B cell (primary cell): ENCODE measurements at regions not wholly inside any gene's neighbourhood (a gene's known extent, or its start where the extent isn't known, plus 50 kb on each side); places are given as distances from the start of the nearest gene placed in this dataset.

Source experiments
- ATAC-seq: fragments of 200-7000 bp; cut with Tn5 transposase; one replicate; pipeline ENCODE4 v1.10.0; 2021; ENCODE audit warnings: low read depth, mild to moderate bottlenecking, moderate number of reproducible peaks, moderate library complexity
- CTCF ChIA-PET: fragments of 350-600 bp; sonication (Branson Sonifier 250); formaldehyde crosslinking; loops from one replicate; lab custom pipeline; 2021; ENCODE audit warnings: antibody characterized with exemption, inconsistent platforms; lab: Charles Lee
- POLR2A ChIA-PET: fragments of 350-600 bp; sonication (Branson Sonifier 250); formaldehyde crosslinking; loops from one replicate; lab custom pipeline; 2021; ENCODE audit warnings: antibody characterized with exemption; lab: Charles Lee
- DNase-seq: peaks from one replicate; pipeline ENCODE4 v3.0.0; 2013
- H2AFZ ChIP-seq: 2 replicates; pipeline ENCODE4 v1.6.1; 2012; ENCODE audit warnings: mild to moderate bottlenecking, low read depth, low read length; ENCODE audit not compliant: insufficient read depth, poor library complexity, severe bottlenecking
- H3K27ac ChIP-seq, 2 donors: 1 replicate in 1 of 2; 2 replicates in 1 of 2; pipeline ENCODE4 v1.5.1; 2012 to 2013; ENCODE audit warnings: low read length in 2 of 2, mild to moderate bottlenecking in 2 of 2, moderate library complexity in 1 of 2
- H3K27me3 ChIP-seq, 4 experiments: fragments of 200-600 bp in 1 of 4; sonication (generic) in 1 of 4; replicated peaks in 1 of 4; 1 replicate in 2 of 4; 2 replicates in 2 of 4; pipeline versions ENCODE4 v1.6.1 to v1.7.0; 2013 to 2016; ENCODE audit warnings: low read length in 3 of 4, mild to moderate bottlenecking in 2 of 4, mixed read lengths in 1 of 4, moderate library complexity in 1 of 4; ENCODE audit not compliant: insufficient read depth in 4 of 4, control insufficient read depth in 3 of 4; ENCODE audit errors: control extremely low read depth in 1 of 4
- H3K36me3 ChIP-seq, 2 experiments: replicated peaks in 1 of 2; 1 replicate in 1 of 2; 2 replicates in 1 of 2; pipeline versions ENCODE4 v1.6.1 to v1.7.1; 2013; ENCODE audit warnings: low read length in 1 of 2; ENCODE audit not compliant: insufficient read depth in 2 of 2, control insufficient read depth in 1 of 2; ENCODE audit errors: control extremely low read depth in 1 of 2, extremely low read depth in 1 of 2
- H3K4me1 ChIP-seq, 2 donors: fragments of 200-600 bp in 1 of 2; sonication (generic) in 1 of 2; 1 replicate in 1 of 2; 2 replicates in 1 of 2; pipeline versions ENCODE4 v1.5.1 to v1.6.1; 2013 to 2017; ENCODE audit warnings: low read length in 2 of 2; ENCODE audit not compliant: control insufficient read depth in 2 of 2, insufficient read depth in 2 of 2
- H3K4me2 ChIP-seq: replicated peaks from 2 replicates; pipeline ENCODE3; 2012; ENCODE audit warnings: mild to moderate bottlenecking, low read depth, low read length; ENCODE audit not compliant: poor library complexity, severe bottlenecking
- H3K4me3 ChIP-seq, 5 experiments: fragments of 200-600 bp in 1 of 5; sonication (generic) in 1 of 5; 1 replicate in 3 of 5; 2 replicates in 2 of 5; pipeline versions ENCODE4 v1.5.1 to v1.7.0; 2011 to 2016; ENCODE audit warnings: low read length in 4 of 5, mild to moderate bottlenecking in 4 of 5, low read depth in 2 of 5, control low read depth in 1 of 5, moderate library complexity in 1 of 5; ENCODE audit not compliant: insufficient read depth in 1 of 5; ENCODE audit errors: control extremely low read depth in 1 of 5, extremely low read depth in 1 of 5
- H3K79me2 ChIP-seq: fragments of 200-600 bp; sonication (generic); one replicate; pipeline ENCODE4 v1.6.0; 2016; ENCODE audit warnings: low read length; ENCODE audit not compliant: control insufficient read depth, insufficient read depth
- H3K9ac ChIP-seq: fragments of 200-600 bp; sonication (generic); 2 replicates; pipeline ENCODE4 v1.6.1; 2017; ENCODE audit warnings: mild to moderate bottlenecking, low read length, moderate library complexity
- H3K9me3 ChIP-seq, 3 donors: one replicate each; pipeline versions ENCODE4 v1.6.1 to v1.7.1; 2013; ENCODE audit warnings: low read length in 2 of 3; ENCODE audit not compliant: control insufficient read depth in 2 of 3, insufficient read depth in 1 of 3; ENCODE audit errors: control extremely low read depth in 1 of 3
- H4K20me1 ChIP-seq: 2 replicates; pipeline ENCODE4 v1.6.0; 2012; ENCODE audit warnings: mild to moderate bottlenecking, low read length; ENCODE audit not compliant: insufficient read depth, control insufficient read depth, poor library complexity, severe bottlenecking
- H3K27ac Mint-ChIP-seq: one replicate; pipeline ENCODE4 v1.8.0; 2021; ENCODE audit warnings: mixed read lengths
- H3K27me3 Mint-ChIP-seq: one replicate; pipeline ENCODE4 v1.8.0; 2021; ENCODE audit warnings: mixed read lengths
- H3K4me1 Mint-ChIP-seq: one replicate; pipeline ENCODE4 v1.8.0; 2021; ENCODE audit warnings: mixed read lengths
- H3K4me3 Mint-ChIP-seq: one replicate; pipeline ENCODE4 v1.8.0; 2021; ENCODE audit warnings: mixed read lengths
- H3K9me3 Mint-ChIP-seq: one replicate; pipeline ENCODE4 v1.8.0; 2022; ENCODE audit warnings: mixed read lengths; ENCODE audit not compliant: insufficient read depth
- EZH2 ChIP-seq: IDR thresholded peaks from 2 replicates; pipeline ENCODE4 v1.6.1; 2012; ENCODE audit warnings: borderline replicate concordance, low read depth, mild to moderate bottlenecking, moderate library complexity, low read length; ENCODE audit not compliant: insufficient read depth, poor library complexity, severe bottlenecking
- WGBS: methylation state at CpG from one replicate; pipeline ENCODE4 v1.1.5; 2013; ENCODE audit warnings: missing lambda C conversion rate; ENCODE audit not compliant: insufficient coverage; 5-methylcytosine and 5-hydroxymethylcytosine counted together
- intact Hi-C: fragments of 100-400 bp; cut with micrococcal nuclease; formaldehyde crosslinking; loops from one replicate; pipeline ENCODE4 v1.10.0; 2022
- TF ChIP-seq, protein P1 (sequence below): fragments of 200-600 bp; IDR thresholded peaks from one replicate; pipeline ENCODE4 v1.8.0; 2022; ENCODE audit warnings: antibody characterized with exemption, mild to moderate bottlenecking

DNA sequence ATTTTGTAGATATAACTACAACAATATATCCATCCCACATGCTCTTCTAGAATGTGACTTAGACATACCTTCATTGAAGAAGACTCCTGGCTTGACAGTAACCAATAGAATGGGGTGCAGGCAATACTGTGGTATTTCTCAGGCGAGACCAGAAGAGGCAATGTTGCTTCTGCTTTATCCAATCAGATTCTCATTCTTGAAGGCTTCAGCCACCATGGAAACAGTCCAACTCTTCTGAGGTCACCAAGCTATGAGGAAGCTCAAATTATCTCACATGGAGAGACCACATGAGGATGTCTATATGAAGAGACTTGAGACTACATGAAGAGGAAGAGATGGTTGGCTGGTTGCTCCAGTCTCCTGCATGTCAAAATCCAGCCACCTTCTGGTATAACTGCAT lies 469.9 kb downstream of the PCDH10 start:
- H3K27ac ChIP-seq = no peak overlapping the region
- Mint-ChIP-seq H3K27me3 (no peaks in the 10 kb centered on the region), H3K4me1 (no peaks in the 10 kb centered on the region), H3K4me3 (no peak overlapping the region), H3K27ac (no peak overlapping the region), H3K9me3 (peaks cover 5% of the 10 kb centered on the region)
- ChIA-PET POLR2A (no interaction called here), CTCF (no interaction called here)
- no peak overlapping the region for H3K9ac ChIP-seq
- peaks cover 0 to 1% (median 0%) of the 10 kb centered on the region in 3 donors for H3K9me3 ChIP-seq
- H4K20me1 ChIP-seq = no peaks in the 10 kb centered on the region
- ATAC-seq (no peak), DNase-seq (no peak)
- no peak overlapping the region for H3K4me2 ChIP-seq
- H3K4me3 ChIP-seq = no peak overlapping the region
- H3K27me3 ChIP-seq = no peaks in the 10 kb centered on the region
- 83% methylated on average over 1 of the region's 1 CpG for WGBS
- H3K36me3 ChIP-seq = no peaks in the 10 kb centered on the region
- no peaks in the 10 kb centered on the region for H3K4me1 ChIP-seq
- intact Hi-C loops = no loop called here
- H2AFZ ChIP-seq = no peak overlapping the region
- no peaks in the 10 kb centered on the region for H3K79me2 ChIP-seq
- no peak for TF ChIP-seq EZH2

DNA sequence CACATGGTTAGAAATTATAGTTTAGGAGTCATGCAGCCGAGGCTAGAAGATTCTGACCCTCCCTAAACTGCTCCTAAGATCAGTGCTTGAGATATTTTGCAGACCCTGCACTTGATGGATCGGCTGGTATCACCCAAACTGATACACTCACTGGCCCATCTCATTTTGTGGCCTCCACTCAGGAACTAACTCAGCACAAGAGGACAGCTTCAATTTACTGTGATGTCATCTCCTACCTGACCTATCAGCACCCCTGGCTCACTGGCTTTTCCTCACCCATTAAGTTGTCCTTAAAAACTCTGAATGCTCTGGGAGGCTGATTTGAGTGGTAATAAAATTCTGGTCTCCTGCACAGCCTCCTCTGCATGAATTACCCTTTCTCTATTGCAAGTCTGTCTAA lies 450.9 kb downstream of the PCDH10 start:
- peaks cover 3% of the 10 kb centered on the region for H3K9me3 Mint-ChIP-seq
- Histone ChIP-seq H2AFZ (no peak overlapping the region), H3K4me2 (no peak overlapping the region), H3K36me3 (no peaks in the 10 kb centered on the region), H3K4me3 (no peak overlapping the region), H4K20me1 (no peaks in the 10 kb centered on the region), H3K9me3 (peaks cover 0 to 1% (median 0%) of the 10 kb centered on the region in 3 donors), H3K27ac (no peak overlapping the region), H3K79me2 (no peaks in the 10 kb centered on the region), H3K9ac (no peak overlapping the region), H3K4me1 (no peaks in the 10 kb centered on the region), H3K27me3 (no peaks in the 10 kb centered on the region)
- no peaks in the 10 kb centered on the region for H3K4me1 Mint-ChIP-seq
- no peaks in the 10 kb centered on the region for H3K27me3 Mint-ChIP-seq
- H3K27ac Mint-ChIP-seq = no peak overlapping the region
- no peak for ATAC-seq
- ChIA-PET CTCF (no interaction called here), POLR2A (no interaction called here)
- no peak overlapping the region for H3K4me3 Mint-ChIP-seq
- WGBS = 67% methylated on average over 2 of the region's 2 CpGs
- TF ChIP-seq EZH2 = no peak
- TF ChIP-seq, protein P1, sequence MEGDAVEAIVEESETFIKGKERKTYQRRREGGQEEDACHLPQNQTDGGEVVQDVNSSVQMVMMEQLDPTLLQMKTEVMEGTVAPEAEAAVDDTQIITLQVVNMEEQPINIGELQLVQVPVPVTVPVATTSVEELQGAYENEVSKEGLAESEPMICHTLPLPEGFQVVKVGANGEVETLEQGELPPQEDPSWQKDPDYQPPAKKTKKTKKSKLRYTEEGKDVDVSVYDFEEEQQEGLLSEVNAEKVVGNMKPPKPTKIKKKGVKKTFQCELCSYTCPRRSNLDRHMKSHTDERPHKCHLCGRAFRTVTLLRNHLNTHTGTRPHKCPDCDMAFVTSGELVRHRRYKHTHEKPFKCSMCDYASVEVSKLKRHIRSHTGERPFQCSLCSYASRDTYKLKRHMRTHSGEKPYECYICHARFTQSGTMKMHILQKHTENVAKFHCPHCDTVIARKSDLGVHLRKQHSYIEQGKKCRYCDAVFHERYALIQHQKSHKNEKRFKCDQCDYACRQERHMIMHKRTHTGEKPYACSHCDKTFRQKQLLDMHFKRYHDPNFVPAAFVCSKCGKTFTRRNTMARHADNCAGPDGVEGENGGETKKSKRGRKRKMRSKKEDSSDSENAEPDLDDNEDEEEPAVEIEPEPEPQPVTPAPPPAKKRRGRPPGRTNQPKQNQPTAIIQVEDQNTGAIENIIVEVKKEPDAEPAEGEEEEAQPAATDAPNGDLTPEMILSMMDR = no peak
- intact Hi-C loops = no loop called here
- no peak for DNase-seq
